ENCODE measurements at regions not wholly inside any gene's neighbourhood (a gene's known extent, or its start where the extent isn't known, plus 50 kb on each side); places are given as distances from the start of the nearest gene placed in this dataset.

DNA sequence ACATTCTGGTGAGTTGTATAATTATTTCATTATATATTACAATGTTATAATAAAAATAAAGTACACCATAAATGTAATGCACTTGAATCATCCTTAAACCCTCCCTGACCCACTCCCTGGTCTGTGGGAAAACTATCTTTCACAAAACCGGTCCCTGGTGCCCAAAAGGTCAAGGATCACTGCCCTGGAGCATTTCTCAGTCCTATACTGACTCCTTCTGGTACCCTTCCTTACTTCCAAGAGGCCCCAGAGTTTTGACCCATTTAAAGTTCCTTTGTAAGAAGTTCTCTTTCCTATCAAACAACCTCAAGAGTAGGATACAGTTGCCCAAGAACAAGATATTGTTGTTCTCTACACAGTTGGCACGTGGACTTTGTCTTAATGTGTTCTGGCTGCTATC is 88.9 kb upstream of the TRPM3 start:
- H3K79me2 ChIP-seq (ENCODE audit: insufficient read depth, low read length): no peaks in the 10 kb centered on the region
- H4K20me1 ChIP-seq (ENCODE audit: insufficient read depth, low read length): no peaks in the 10 kb centered on the region

DNA sequence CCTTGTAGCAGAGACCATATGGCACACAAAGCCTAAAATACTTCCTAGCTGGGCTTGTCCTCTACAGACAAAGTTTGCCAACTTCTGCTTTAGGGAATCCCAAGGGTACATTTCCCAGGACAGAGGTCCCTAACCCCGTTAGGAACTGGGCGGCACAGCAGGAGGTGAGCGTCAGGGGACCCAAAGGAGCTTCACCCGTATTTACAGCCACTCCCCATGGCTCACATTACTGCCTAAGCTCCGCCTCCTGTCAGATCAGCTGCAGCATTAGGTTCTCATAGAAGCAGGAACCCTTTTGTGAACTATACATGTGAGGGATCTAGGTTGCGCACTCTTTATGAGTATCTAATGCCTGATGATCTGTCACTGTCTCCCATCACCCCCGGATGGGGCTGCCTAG is 88.5 kb upstream of the TRPM3 start:
- no peaks in the 10 kb centered on the region for H3K79me2 ChIP-seq (ENCODE audit: insufficient read depth, low read length)
- no peaks in the 10 kb centered on the region for H3K27me3 ChIP-seq (ENCODE audit: insufficient read depth, low read length)
- H2AFZ ChIP-seq (ENCODE audit: low read length): no peak overlapping the region
- H3K4me2 ChIP-seq (ENCODE audit: low read length): no peak overlapping the region
- no peaks in the 10 kb centered on the region for H3K9me2 ChIP-seq (ENCODE audit: low read depth, low read length)
- no peak overlapping the region for H3K4me3 ChIP-seq (ENCODE audit: low read depth, low read length, poor library complexity, severe bottlenecking)
- no peaks in the 10 kb centered on the region for H3K4me1 ChIP-seq (ENCODE audit: insufficient read depth, low read length, severe bottlenecking)
- H3K36me3 ChIP-seq (ENCODE audit: insufficient read depth, low read length): no peaks in the 10 kb centered on the region
- TF ChIP-seq EZH2 (IDR thresholded peaks at IDR 0.05; ENCODE audit: borderline replicate concordance, low read length): no peak
- TF ChIP-seq, protein P1, sequence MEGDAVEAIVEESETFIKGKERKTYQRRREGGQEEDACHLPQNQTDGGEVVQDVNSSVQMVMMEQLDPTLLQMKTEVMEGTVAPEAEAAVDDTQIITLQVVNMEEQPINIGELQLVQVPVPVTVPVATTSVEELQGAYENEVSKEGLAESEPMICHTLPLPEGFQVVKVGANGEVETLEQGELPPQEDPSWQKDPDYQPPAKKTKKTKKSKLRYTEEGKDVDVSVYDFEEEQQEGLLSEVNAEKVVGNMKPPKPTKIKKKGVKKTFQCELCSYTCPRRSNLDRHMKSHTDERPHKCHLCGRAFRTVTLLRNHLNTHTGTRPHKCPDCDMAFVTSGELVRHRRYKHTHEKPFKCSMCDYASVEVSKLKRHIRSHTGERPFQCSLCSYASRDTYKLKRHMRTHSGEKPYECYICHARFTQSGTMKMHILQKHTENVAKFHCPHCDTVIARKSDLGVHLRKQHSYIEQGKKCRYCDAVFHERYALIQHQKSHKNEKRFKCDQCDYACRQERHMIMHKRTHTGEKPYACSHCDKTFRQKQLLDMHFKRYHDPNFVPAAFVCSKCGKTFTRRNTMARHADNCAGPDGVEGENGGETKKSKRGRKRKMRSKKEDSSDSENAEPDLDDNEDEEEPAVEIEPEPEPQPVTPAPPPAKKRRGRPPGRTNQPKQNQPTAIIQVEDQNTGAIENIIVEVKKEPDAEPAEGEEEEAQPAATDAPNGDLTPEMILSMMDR (IDR thresholded peaks at IDR 0.05; ENCODE audit: low read length): no peak
- no peak overlapping the region for H3K27ac ChIP-seq (ENCODE audit: low read depth, low read length, poor library complexity, severe bottlenecking)
- no peaks in the 10 kb centered on the region for H3F3A ChIP-seq (ENCODE audit: insufficient read depth, low read length)
- H4K20me1 ChIP-seq (ENCODE audit: insufficient read depth, low read length): no peaks in the 10 kb centered on the region
- H3K9ac ChIP-seq (ENCODE audit: low read length): no peak overlapping the region
- H3K9me3 ChIP-seq (ENCODE audit: low read length): no peaks in the 10 kb centered on the region

More for the DNA sequence above, 88.9 kb upstream of the TRPM3 start:
- no peaks in the 10 kb centered on the region for H3K27me3 ChIP-seq (ENCODE audit: insufficient read depth, low read length)
- H3K9me3 ChIP-seq (ENCODE audit: low read length): no peaks in the 10 kb centered on the region
- H3K27ac ChIP-seq (ENCODE audit: low read depth, low read length, poor library complexity, severe bottlenecking): no peak overlapping the region
- H2AFZ ChIP-seq (ENCODE audit: low read length): no peak overlapping the region
- H3K4me2 ChIP-seq (ENCODE audit: low read length): no peak overlapping the region
- H3K9me2 ChIP-seq (ENCODE audit: low read depth, low read length): no peaks in the 10 kb centered on the region
- no peaks in the 10 kb centered on the region for H3K36me3 ChIP-seq (ENCODE audit: insufficient read depth, low read length)
- H3K4me3 ChIP-seq (ENCODE audit: low read depth, low read length, poor library complexity, severe bottlenecking): no peak overlapping the region
- no peak overlapping the region for H3K9ac ChIP-seq (ENCODE audit: low read length)
- no peaks in the 10 kb centered on the region for H3F3A ChIP-seq (ENCODE audit: insufficient read depth, low read length)
- no peaks in the 10 kb centered on the region for H3K4me1 ChIP-seq (ENCODE audit: insufficient read depth, low read length, severe bottlenecking)
- TF ChIP-seq, protein P1 (IDR thresholded peaks at IDR 0.05; ENCODE audit: low read length): no peak
- no peak for TF ChIP-seq EZH2 (IDR thresholded peaks at IDR 0.05; ENCODE audit: borderline replicate concordance, low read length)

DNA sequence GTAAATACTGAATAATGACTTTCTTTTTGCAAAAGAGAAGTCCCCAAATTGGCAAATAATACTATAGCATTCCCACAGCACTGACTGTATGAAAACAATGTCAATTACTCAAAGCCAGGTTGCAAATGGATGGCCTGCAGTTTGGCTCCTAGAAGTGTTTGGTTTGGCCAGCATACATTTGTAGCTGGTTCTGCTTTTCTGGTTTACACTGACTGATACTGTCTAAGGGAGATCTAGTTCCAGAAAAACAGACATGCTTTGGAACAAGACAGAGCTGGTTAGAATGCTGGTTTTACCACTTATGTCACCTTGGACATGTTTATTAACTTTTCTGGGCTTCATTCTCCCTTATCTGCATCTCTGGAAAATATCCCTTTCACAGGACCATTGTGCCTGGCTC is 81.5 kb upstream of the TRPM3 start:
- Histone ChIP-seq H2AFZ (ENCODE audit: low read length) (no peak overlapping the region), H3K4me2 (ENCODE audit: low read length) (no peak overlapping the region), H3K79me2 (ENCODE audit: insufficient read depth, low read length) (no peaks in the 10 kb centered on the region), H3K27ac (ENCODE audit: low read depth, low read length, poor library complexity, severe bottlenecking) (no peak overlapping the region), H3K4me3 (ENCODE audit: low read depth, low read length, poor library complexity, severe bottlenecking) (no peak overlapping the region), H3K27me3 (ENCODE audit: insufficient read depth, low read length) (no peaks in the 10 kb centered on the region), H3F3A (ENCODE audit: insufficient read depth, low read length) (no peaks in the 10 kb centered on the region), H3K9me2 (ENCODE audit: low read depth, low read length) (no peaks in the 10 kb centered on the region), H3K9ac (ENCODE audit: low read length) (no peak overlapping the region), H4K20me1 (ENCODE audit: insufficient read depth, low read length) (no peaks in the 10 kb centered on the region), H3K36me3 (ENCODE audit: insufficient read depth, low read length) (no peaks in the 10 kb centered on the region), H3K4me1 (ENCODE audit: insufficient read depth, low read length, severe bottlenecking) (no peaks in the 10 kb centered on the region), H3K9me3 (ENCODE audit: low read length) (no peaks in the 10 kb centered on the region)
- no peak for TF ChIP-seq EZH2 (IDR thresholded peaks at IDR 0.05; ENCODE audit: borderline replicate concordance, low read length)
- TF ChIP-seq, protein P1 (IDR thresholded peaks at IDR 0.05; ENCODE audit: low read length): no peak
